ENCODE measurements at regions not wholly inside any gene's neighbourhood (a gene's known extent, or its start where the extent isn't known, plus 50 kb on each side); places are given as distances from the start of the nearest gene placed in this dataset.

DNA sequence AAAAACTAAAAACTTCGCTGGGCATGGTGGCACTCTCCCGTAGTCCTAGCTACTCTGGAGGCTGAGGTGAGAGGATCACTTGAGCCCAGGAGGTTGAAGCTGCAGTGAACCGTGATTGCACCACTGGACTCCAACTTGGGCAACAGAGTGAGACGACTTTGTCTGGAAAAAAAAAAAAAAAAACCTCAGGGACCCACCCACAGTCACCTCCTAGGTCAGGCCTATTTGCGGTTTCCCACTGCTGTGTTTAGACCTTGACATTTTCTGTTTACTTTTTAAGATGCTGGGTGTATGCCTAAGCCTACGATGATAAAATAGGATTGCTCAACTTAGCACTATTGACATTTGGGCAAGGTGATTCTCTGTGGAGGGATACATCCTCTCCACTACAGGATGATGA lies 197.4 kb upstream of the TBL1X start:
- TF ChIP-seq, protein P1, sequence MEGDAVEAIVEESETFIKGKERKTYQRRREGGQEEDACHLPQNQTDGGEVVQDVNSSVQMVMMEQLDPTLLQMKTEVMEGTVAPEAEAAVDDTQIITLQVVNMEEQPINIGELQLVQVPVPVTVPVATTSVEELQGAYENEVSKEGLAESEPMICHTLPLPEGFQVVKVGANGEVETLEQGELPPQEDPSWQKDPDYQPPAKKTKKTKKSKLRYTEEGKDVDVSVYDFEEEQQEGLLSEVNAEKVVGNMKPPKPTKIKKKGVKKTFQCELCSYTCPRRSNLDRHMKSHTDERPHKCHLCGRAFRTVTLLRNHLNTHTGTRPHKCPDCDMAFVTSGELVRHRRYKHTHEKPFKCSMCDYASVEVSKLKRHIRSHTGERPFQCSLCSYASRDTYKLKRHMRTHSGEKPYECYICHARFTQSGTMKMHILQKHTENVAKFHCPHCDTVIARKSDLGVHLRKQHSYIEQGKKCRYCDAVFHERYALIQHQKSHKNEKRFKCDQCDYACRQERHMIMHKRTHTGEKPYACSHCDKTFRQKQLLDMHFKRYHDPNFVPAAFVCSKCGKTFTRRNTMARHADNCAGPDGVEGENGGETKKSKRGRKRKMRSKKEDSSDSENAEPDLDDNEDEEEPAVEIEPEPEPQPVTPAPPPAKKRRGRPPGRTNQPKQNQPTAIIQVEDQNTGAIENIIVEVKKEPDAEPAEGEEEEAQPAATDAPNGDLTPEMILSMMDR (IDR thresholded peaks at IDR 0.05; ENCODE audit: low read depth, low read length), result no peak
- Histone ChIP-seq H2AFZ (ENCODE audit: low read depth, low read length) (no peak overlapping the region), H3K9ac (ENCODE audit: low read length) (no peak overlapping the region)

DNA sequence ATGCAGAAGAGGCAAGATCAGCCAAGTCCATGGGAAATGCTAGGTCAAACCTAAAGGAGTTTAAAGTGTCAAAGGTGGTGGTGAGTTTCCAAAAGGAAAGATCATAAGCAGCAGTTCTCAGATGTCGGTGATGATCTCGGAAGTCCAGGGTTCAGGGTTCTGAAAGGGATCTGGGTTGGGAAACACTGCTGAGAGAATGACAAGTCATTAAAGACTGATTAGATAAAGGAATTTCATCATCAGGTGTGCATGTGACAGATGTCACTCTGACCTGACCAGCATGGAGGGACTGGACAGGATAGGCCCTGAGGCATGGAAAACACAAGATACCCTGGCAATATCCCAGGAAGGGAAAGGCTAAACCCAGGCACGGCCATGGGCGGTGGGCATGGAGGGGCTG lies 195.7 kb upstream of the TBL1X start:
- H3K27me3 ChIP-seq (ENCODE audit: low read depth, low read length), result no peaks in the 10 kb centered on the region
- H3K27ac ChIP-seq (ENCODE audit: low read length), result no peak overlapping the region
- no peaks in the 10 kb centered on the region for H3K36me3 ChIP-seq (replicated peaks; ENCODE audit: low read depth, low read length)
- no peak overlapping the region for H2AFZ ChIP-seq (ENCODE audit: low read depth, low read length)
- no peaks in the 10 kb centered on the region for H4K20me1 ChIP-seq (ENCODE audit: insufficient read depth, low read length)
- no peaks in the 10 kb centered on the region for H3K79me2 ChIP-seq (ENCODE audit: low read length)
- H3K9me3 ChIP-seq (ENCODE audit: insufficient read depth, low read length), result no peaks in the 10 kb centered on the region
- H3K4me3 ChIP-seq (ENCODE audit: low read length), result no peak overlapping the region
- H3K4me1 ChIP-seq (ENCODE audit: low read length), result no peaks in the 10 kb centered on the region
- TF ChIP-seq, protein P1 (IDR thresholded peaks at IDR 0.05; ENCODE audit: low read depth, low read length), result no peak
- TF ChIP-seq EZH2phosphoT487 (IDR thresholded peaks at IDR 0.05; ENCODE audit: low read depth), result no peak
- no peak overlapping the region for H3K4me2 ChIP-seq (ENCODE audit: low read length)
- no peak overlapping the region for H3K9ac ChIP-seq (ENCODE audit: low read length)

More for the DNA sequence above, 197.4 kb upstream of the TBL1X start:
- Histone ChIP-seq H3K27ac (ENCODE audit: low read length) (no peak overlapping the region), H4K20me1 (ENCODE audit: insufficient read depth, low read length) (no peaks in the 10 kb centered on the region), H3K36me3 (replicated peaks; ENCODE audit: low read depth, low read length) (no peaks in the 10 kb centered on the region), H3K4me3 (ENCODE audit: low read length) (no peak overlapping the region), H3K4me2 (ENCODE audit: low read length) (no peak overlapping the region), H3K4me1 (ENCODE audit: low read length) (no peaks in the 10 kb centered on the region), H3K79me2 (ENCODE audit: low read length) (no peaks in the 10 kb centered on the region), H3K27me3 (ENCODE audit: low read depth, low read length) (no peaks in the 10 kb centered on the region), H3K9me3 (ENCODE audit: insufficient read depth, low read length) (no peaks in the 10 kb centered on the region)

DNA sequence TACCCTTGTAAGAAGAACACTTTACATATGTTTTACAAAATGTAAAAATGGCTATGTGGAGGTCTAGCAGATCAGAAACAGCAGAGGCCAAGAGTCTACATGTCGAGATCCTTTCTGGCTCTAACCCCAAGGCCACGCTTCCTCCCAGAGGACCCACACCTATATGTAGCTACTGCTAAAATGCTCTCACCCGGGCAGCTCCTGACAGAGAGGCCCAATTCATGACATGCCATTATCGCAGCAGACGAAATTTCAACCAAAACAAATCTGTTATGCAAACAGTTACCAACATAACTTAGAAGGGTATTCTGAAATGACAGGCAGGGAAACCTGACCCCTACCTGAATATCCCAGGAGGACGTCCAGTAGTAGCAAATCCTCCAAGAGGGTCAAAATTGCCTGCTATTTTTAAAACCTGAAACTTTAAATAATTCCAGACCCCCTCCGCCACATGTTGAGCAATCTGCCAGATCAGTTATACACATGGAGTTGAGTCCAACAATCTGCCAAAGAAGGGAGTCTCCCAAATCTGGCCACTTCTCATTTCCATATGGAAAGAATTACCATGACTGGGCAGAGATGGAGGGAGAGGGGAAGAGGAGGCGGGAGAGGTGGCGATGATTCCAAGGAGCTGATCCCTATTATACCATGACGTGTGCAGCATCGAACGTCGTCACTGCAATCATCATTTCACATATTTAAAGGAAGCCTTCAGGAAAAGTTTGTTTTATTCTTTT lies 192.9 kb upstream of the TBL1X start:
- H3K4me3 ChIP-seq (ENCODE audit: low read length), result no peak overlapping the region
- H3K4me1 ChIP-seq (ENCODE audit: low read length), result no peaks in the 10 kb centered on the region
- no peaks in the 10 kb centered on the region for H3K79me2 ChIP-seq (ENCODE audit: low read length)
- H2AFZ ChIP-seq (ENCODE audit: low read depth, low read length), result no peak overlapping the region
- no peak overlapping the region for H3K9ac ChIP-seq (ENCODE audit: low read length)
- H3K27ac ChIP-seq (ENCODE audit: low read length), result no peak overlapping the region
- H3K4me2 ChIP-seq (ENCODE audit: low read length), result no peak overlapping the region
- no peaks in the 10 kb centered on the region for H3K36me3 ChIP-seq (replicated peaks; ENCODE audit: low read depth, low read length)
- no peaks in the 10 kb centered on the region for H3K9me3 ChIP-seq (ENCODE audit: insufficient read depth, low read length)
- H4K20me1 ChIP-seq (ENCODE audit: insufficient read depth, low read length), result no peaks in the 10 kb centered on the region
- no peaks in the 10 kb centered on the region for H3K27me3 ChIP-seq (ENCODE audit: low read depth, low read length)
- no peak for TF ChIP-seq EZH2phosphoT487 (IDR thresholded peaks at IDR 0.05; ENCODE audit: low read depth)
- TF ChIP-seq, protein P1 (IDR thresholded peaks at IDR 0.05; ENCODE audit: low read depth, low read length), result no peak

DNA sequence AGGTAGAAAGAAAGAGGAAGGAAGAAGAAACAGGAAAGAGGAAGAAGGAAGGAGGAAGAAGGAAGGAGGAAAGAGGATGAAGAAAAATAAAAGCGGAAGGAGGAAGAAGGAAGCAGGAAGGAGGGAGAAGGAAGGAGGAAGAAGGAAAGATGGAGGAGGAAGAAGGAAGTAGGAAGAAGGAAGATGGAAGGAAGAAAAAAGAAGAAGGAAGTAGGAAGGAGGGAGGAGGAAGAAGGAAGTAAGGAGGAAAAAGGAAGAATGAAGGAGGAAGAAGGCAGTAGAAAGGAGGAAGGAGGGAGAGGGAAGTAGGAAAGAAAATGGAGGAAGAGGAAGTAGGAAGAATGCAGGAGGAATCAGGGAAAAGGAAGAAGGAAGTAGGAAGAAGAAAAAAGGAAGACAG lies 191.1 kb upstream of the TBL1X start:
- H3K27ac ChIP-seq (ENCODE audit: low read length), result no peak overlapping the region
- H3K9me3 ChIP-seq (ENCODE audit: insufficient read depth, low read length), result no peaks in the 10 kb centered on the region
- no peak for TF ChIP-seq EZH2phosphoT487 (IDR thresholded peaks at IDR 0.05; ENCODE audit: low read depth)
- TF ChIP-seq, protein P1 (IDR thresholded peaks at IDR 0.05; ENCODE audit: low read depth, low read length), result no peak
- no peaks in the 10 kb centered on the region for H3K27me3 ChIP-seq (ENCODE audit: low read depth, low read length)
- H2AFZ ChIP-seq (ENCODE audit: low read depth, low read length), result no peak overlapping the region
- no peaks in the 10 kb centered on the region for H3K79me2 ChIP-seq (ENCODE audit: low read length)
- H3K9ac ChIP-seq (ENCODE audit: low read length), result no peak overlapping the region
- H3K4me1 ChIP-seq (ENCODE audit: low read length), result no peaks in the 10 kb centered on the region
- no peaks in the 10 kb centered on the region for H3K36me3 ChIP-seq (replicated peaks; ENCODE audit: low read depth, low read length)
- no peak overlapping the region for H3K4me2 ChIP-seq (ENCODE audit: low read length)
- no peak overlapping the region for H3K4me3 ChIP-seq (ENCODE audit: low read length)
- H4K20me1 ChIP-seq (ENCODE audit: insufficient read depth, low read length), result no peaks in the 10 kb centered on the region
